Thyroid gland (tissue), 4 donors: ENCODE measurements at regions not wholly inside any gene's neighbourhood (a gene's known extent, or its start where the extent isn't known, plus 50 kb on each side); places are given as distances from the start of the nearest gene placed in this dataset.

Experiments used
- DNase-seq, 2 donors: peaks; one replicate each; pipeline ENCODE4 v3.0.0-alpha.2; 2019
- H3K27ac ChIP-seq, 3 donors: fragments of 200-600 bp; sonication (generic); 1 replicate in 2 of 3; 2 replicates in 1 of 3; pipeline ENCODE4 v1.5.1; 2016 to 2019; ENCODE audit warnings: mild to moderate bottlenecking in 1 of 3, moderate library complexity in 1 of 3
- H3K27me3 ChIP-seq: fragments of 200-600 bp; sonication (generic); one replicate; pipeline ENCODE4 v1.5.1; 2019
- H3K36me3 ChIP-seq, 2 donors: fragments of 200-600 bp; sonication (generic); one replicate each; pipeline ENCODE4 v1.5.1; 2016 to 2019
- H3K4me1 ChIP-seq, 2 donors: fragments of 200-600 bp; sonication (generic); one replicate each; pipeline ENCODE4 v1.5.1; 2017 to 2019
- H3K4me3 ChIP-seq, 3 donors: fragments of 200-600 bp; sonication (generic); replicated peaks in 1 of 3; 1 replicate in 2 of 3; 2 replicates in 1 of 3; pipeline ENCODE4 v1.5.1; 2016; ENCODE audit warnings: mild to moderate bottlenecking in 1 of 3
- H3K9me3 ChIP-seq: fragments of 200-600 bp; sonication (generic); one replicate; pipeline ENCODE4 v1.5.1; 2017
- POLR2A ChIP-seq, 2 donors: fragments of 450-650 bp; IDR thresholded peaks; one replicate each; pipeline ENCODE4 v1.6.1; 2017; ENCODE audit warnings: antibody characterized with exemption in 2 of 2, mild to moderate bottlenecking in 2 of 2, moderate library complexity in 1 of 2
- WGBS, 2 donors: methylation state at CpG; one replicate each; pipeline ENCODE4 v1.1.5; 2017; 5-methylcytosine and 5-hydroxymethylcytosine counted together
- intact Hi-C: fragments of 100-400 bp; cut with DNase I; formaldehyde crosslinking; loops from one replicate; pipeline ENCODE4 v1.15.1; 2023
- TF ChIP-seq, protein P1 (sequence below), 6 experiments: fragments of 200-600 bp in 3 of 6; fragments of 450-650 bp in 3 of 6; sonication (generic) in 3 of 6; IDR thresholded peaks; one replicate each; pipeline ENCODE4 v1.5.1; 2016 to 2019; ENCODE audit warnings: antibody characterized with exemption in 6 of 6, mild to moderate bottlenecking in 2 of 6, inconsistent platforms in 1 of 6, moderate library complexity in 1 of 6

DNA sequence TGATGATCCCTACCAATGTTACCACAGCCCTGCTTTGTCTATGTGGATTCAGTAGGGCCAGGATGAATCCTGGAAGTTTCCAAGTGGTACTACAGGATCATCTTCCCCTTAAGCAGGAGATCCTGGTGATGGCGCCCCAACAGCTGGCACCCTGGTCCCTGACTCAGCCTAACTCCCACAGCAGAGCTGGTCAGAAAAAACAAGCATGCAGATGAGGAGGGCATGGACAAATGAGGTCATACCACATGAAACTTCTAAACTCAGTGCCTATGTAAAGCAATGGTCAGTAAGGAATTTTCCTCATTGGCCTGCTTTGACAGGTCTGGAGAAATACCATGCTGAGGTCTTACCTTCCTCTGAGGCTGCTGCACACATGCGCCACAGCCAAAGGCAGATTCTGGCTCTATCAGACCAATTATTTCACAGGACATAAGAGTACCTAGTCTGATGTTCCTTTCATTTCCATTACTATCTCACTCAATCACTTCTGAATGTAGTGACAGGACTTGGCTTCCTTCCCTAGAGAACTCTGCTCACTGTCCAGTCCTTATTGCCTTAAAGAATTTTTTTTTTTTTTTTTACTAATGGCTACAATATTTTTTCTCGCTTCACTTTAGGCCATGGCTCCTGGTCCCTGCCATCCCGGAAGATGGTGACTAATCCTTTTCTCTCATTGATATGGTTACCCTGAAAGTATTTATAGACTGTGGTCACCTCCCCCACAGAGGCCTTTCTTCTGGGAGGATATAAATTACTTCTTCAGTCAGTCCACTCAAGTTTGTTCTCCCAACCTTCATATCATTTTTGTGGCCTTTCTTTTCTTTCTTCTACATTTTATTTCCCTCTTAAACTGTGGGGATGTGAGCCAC is 525.2 kb upstream of the PSMD7 start:
- H3K4me3 ChIP-seq, result no peak overlapping the region
- intact Hi-C loops, result no loop called here
- no peaks in the 10 kb centered on the region for H3K9me3 ChIP-seq
- TF ChIP-seq POLR2A (IDR thresholded peaks at IDR 0.05), result no peak
- TF ChIP-seq, protein P1, sequence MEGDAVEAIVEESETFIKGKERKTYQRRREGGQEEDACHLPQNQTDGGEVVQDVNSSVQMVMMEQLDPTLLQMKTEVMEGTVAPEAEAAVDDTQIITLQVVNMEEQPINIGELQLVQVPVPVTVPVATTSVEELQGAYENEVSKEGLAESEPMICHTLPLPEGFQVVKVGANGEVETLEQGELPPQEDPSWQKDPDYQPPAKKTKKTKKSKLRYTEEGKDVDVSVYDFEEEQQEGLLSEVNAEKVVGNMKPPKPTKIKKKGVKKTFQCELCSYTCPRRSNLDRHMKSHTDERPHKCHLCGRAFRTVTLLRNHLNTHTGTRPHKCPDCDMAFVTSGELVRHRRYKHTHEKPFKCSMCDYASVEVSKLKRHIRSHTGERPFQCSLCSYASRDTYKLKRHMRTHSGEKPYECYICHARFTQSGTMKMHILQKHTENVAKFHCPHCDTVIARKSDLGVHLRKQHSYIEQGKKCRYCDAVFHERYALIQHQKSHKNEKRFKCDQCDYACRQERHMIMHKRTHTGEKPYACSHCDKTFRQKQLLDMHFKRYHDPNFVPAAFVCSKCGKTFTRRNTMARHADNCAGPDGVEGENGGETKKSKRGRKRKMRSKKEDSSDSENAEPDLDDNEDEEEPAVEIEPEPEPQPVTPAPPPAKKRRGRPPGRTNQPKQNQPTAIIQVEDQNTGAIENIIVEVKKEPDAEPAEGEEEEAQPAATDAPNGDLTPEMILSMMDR (IDR thresholded peaks at IDR 0.05), result no peak
- no peak overlapping the region for H3K27ac ChIP-seq
- DNase-seq, result no peak
- WGBS, 2 donors, result 92 to 94% methylated on average over 4 of the region's 4 CpGs
- no peaks in the 10 kb centered on the region for H3K27me3 ChIP-seq
- H3K36me3 ChIP-seq, result no peaks in the 10 kb centered on the region
- no peaks in the 10 kb centered on the region for H3K4me1 ChIP-seq

DNA sequence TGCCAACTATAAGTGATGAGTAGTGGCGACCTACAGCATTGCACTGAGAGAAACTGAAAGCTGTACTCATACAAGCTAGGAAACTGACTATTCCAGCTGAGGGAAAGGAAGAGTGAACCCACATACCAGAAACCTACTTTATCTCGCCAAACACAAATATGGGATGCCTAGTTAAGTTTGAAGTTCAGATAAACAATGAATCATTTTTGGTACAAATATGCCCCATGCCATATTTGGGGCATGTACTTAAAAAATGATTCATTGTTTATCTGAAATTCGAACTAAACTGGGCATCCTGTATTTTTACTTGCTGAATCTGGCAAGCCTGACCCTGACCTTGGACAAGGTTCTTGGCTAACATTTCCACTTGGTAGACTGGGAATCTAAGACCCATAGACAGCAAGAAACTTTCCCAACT is 527.8 kb upstream of the PSMD7 start:
- Histone ChIP-seq H3K4me3 (no peak overlapping the region), H3K27ac (no peak overlapping the region), H3K27me3 (no peaks in the 10 kb centered on the region), H3K4me1 (no peaks in the 10 kb centered on the region), H3K36me3 (no peaks in the 10 kb centered on the region), H3K9me3 (no peaks in the 10 kb centered on the region)
- 64 to 73% methylated on average over 3 of the region's 3 CpGs for WGBS, 2 donors
- no peak for DNase-seq
- TF ChIP-seq POLR2A (IDR thresholded peaks at IDR 0.05), result no peak
- TF ChIP-seq, protein P1 (IDR thresholded peaks at IDR 0.05), result no peak
- intact Hi-C loops, result no loop called here

DNA sequence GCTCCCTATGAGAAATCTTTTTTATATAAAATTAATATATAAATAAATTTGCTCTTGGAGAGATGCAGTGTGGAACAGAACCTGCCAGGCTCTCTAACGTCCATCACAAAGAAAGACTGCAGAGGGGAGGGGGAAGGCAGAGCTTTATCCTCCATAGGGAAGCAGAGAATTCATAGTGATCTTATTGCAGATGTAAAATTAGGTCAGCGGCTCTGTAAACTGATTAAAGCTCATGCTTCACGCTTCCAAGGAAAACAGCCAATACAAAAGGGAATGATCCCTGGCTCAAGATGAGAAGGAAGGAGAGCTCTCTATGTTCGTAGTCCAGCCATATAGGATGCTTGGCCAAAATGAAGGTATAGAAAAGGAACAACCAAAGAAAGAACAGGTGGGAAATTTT is 532.3 kb upstream of the PSMD7 start:
- TF ChIP-seq POLR2A (IDR thresholded peaks at IDR 0.05), result no peak
- TF ChIP-seq, protein P1 (IDR thresholded peaks at IDR 0.05), result no peak

DNA sequence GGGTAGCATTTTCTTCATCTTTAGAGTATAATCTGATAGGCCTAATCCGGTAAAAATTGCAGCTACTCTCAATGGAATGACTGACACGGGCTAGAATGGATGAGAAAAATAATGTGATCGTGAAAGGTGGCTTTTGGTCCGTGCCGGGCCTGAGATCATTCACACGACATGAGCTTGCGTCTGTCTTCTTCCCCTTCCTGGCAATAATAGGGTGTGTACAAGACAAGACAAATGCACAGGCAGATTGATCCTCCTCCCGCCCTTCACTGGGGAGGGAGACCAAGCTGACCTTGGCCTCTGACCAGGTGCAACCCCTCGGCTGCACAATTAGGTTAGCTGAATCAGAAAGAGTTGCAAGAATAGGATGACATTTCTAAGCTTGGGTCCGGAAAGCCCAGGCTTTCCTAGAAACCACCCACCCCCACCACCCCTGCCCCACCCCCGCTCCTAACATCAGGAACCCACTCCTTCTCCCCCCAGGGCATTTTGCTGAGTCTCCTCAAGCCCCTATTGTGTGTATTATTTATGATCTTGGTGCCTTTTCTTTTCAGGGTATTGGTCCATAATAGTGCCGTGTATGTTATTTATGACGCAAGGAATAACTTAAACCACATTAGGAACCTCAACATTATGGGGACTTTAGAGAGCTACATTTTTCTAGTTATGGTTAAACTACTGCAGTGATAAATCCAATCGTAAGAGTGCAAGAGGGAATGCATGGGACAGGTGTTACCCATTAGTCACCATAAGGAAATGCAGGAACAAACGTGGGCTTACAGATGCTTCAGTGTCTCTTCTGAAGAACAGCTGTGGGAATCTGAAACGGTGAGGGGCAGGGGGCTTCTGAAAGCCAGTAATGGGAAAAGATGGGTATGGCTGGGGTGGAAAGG is 540.1 kb upstream of the PSMD7 start:
- intact Hi-C loops, result no loop called here
- Histone ChIP-seq H3K27me3 (no peaks in the 10 kb centered on the region), H3K36me3 (no peaks in the 10 kb centered on the region), H3K27ac (no peak overlapping the region), H3K4me3 (no peak overlapping the region), H3K4me1 (no peaks in the 10 kb centered on the region), H3K9me3 (no peaks in the 10 kb centered on the region)
- no peak for TF ChIP-seq POLR2A (IDR thresholded peaks at IDR 0.05)
- TF ChIP-seq, protein P1 (IDR thresholded peaks at IDR 0.05), result no peak
- no peak for DNase-seq
- 84 to 88% methylated on average over 16 of the region's 16 CpGs for WGBS, 2 donors

More for the DNA sequence above, 532.3 kb upstream of the PSMD7 start:
- H3K27me3 ChIP-seq, result no peaks in the 10 kb centered on the region
- no peak for DNase-seq
- no peaks in the 10 kb centered on the region for H3K4me1 ChIP-seq
- intact Hi-C loops, result no loop called here
- no peak overlapping the region for H3K4me3 ChIP-seq
- H3K27ac ChIP-seq, result no peak overlapping the region
- H3K9me3 ChIP-seq, result no peaks in the 10 kb centered on the region
- 49 to 76% methylated on average over 4 of the region's 4 CpGs for WGBS, 2 donors
- H3K36me3 ChIP-seq, result no peaks in the 10 kb centered on the region
